Astrocyte of the cerebellum (primary cell): ENCODE measurements at regions not wholly inside any gene's neighbourhood (a gene's known extent, or its start where the extent isn't known, plus 50 kb on each side); places are given as distances from the start of the nearest gene placed in this dataset.

Experiments used
- DNase-seq: peaks from one replicate; pipeline ENCODE4 v3.0.0-alpha.2; 2011; ENCODE audit warnings: low read depth
- H3K4me3 ChIP-seq: 2 replicates; pipeline ENCODE4 v1.5.1; 2011; ENCODE audit warnings: mild to moderate bottlenecking, low read depth, low read length, moderate library complexity
- in situ Hi-C: cut with HindIII; loops from 2 replicates; pipeline ENCODE4 v1.10.0; 2017; ENCODE audit warnings: low sequenced_read_pairs
- TF ChIP-seq, protein P1 (sequence below): IDR thresholded peaks from 2 replicates; pipeline ENCODE4 v1.5.1; 2012; ENCODE audit warnings: low read length, low read depth, moderate library complexity, mild to moderate bottlenecking; ENCODE audit errors: missing control alignments

- in situ Hi-C loops = no loop called here
- H3K4me3 ChIP-seq = no peak overlapping the region
- TF ChIP-seq, protein P1, sequence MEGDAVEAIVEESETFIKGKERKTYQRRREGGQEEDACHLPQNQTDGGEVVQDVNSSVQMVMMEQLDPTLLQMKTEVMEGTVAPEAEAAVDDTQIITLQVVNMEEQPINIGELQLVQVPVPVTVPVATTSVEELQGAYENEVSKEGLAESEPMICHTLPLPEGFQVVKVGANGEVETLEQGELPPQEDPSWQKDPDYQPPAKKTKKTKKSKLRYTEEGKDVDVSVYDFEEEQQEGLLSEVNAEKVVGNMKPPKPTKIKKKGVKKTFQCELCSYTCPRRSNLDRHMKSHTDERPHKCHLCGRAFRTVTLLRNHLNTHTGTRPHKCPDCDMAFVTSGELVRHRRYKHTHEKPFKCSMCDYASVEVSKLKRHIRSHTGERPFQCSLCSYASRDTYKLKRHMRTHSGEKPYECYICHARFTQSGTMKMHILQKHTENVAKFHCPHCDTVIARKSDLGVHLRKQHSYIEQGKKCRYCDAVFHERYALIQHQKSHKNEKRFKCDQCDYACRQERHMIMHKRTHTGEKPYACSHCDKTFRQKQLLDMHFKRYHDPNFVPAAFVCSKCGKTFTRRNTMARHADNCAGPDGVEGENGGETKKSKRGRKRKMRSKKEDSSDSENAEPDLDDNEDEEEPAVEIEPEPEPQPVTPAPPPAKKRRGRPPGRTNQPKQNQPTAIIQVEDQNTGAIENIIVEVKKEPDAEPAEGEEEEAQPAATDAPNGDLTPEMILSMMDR = no peak
- no peak for DNase-seq
These were observed 54.8 kb upstream of the PLEKHA5 start for GRCh38 chr12:19074700-19075099.

- no peak for DNase-seq
- no peak overlapping the region for H3K4me3 ChIP-seq
- TF ChIP-seq, protein P1 = no peak
- in situ Hi-C loops = no loop called here
These were observed 53.7 kb upstream of the PLEKHA5 start for GRCh38 chr12:19075711-19076340.
